HG03159 (cell line): ENCODE measurements at regions not wholly inside any gene's neighbourhood (a gene's known extent, or its start where the extent isn't known, plus 50 kb on each side); places are given as distances from the start of the nearest gene placed in this dataset.
A peak's percentile ranks its signal among the peaks of the same experiment; 100 is the strongest.
"Not testable (repeated sequence)": the region's sequence is repeated elsewhere in the genome, so short reads cannot be mapped to it uniquely, and the experiment has no call there.

Experiments
- ATAC-seq: cut with Tn5 transposase; IDR thresholded peaks from one replicate; pipeline ENCODE4 v1.9.1; 2021; ENCODE audit warnings: mild to moderate bottlenecking, moderate library complexity; ENCODE audit not compliant: unreplicated experiment

GRCh38 chrX:65831268-65831667 lies 163.8 kb downstream of the MSN start:
- no peak for ATAC-seq

GRCh38 chrX:65828599-65828998 lies 161.1 kb downstream of the MSN start:
- no peak for ATAC-seq

- ATAC-seq = not testable (repeated sequence)
Observed at GRCh38 chrX:65825226-65825625, 157.8 kb downstream of the MSN start.

GRCh38 chrX:65821721-65822496 lies 154.5 kb downstream of the MSN start:
- ATAC-seq = peak; percentile 68

DNA sequence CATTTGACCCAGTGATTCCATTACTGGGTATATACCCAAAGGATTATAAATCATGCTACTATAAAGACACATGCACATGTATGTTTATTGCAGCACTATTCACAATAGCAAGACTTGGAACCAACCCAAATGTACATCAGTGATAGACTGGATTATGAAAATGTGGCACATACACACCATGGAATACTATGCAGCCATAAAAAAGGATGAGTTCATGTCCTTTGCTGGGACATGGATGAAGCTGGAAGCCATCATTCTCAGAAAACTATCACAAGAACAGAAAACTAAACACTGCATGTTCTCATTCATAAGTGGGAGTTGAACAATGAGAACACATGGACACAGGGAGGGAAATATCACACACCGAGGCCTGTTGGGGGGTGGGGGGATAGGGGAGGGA lies 152.5 kb downstream of the MSN start:
- not testable (repeated sequence) for ATAC-seq

DNA sequence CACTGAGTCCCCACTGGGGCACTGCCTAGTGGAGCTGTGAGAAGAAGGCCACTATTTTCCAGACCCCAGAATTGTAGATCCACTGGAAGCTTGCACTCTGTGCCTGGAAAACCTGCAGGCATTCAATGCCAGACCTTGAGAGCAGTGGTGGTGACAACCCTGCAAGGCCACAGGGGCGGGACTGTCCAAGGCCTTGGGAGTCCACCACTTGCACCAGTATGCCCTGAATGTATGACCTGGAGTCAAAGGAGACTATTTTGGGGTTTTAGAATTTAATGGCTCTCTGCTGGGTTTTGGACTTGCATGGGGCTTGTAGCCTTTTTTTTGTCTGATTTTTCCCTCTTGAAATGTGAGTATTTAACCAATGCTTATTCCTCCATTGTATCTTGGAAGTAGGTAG lies 145.8 kb downstream of the MSN start:
- no peak for ATAC-seq

DNA sequence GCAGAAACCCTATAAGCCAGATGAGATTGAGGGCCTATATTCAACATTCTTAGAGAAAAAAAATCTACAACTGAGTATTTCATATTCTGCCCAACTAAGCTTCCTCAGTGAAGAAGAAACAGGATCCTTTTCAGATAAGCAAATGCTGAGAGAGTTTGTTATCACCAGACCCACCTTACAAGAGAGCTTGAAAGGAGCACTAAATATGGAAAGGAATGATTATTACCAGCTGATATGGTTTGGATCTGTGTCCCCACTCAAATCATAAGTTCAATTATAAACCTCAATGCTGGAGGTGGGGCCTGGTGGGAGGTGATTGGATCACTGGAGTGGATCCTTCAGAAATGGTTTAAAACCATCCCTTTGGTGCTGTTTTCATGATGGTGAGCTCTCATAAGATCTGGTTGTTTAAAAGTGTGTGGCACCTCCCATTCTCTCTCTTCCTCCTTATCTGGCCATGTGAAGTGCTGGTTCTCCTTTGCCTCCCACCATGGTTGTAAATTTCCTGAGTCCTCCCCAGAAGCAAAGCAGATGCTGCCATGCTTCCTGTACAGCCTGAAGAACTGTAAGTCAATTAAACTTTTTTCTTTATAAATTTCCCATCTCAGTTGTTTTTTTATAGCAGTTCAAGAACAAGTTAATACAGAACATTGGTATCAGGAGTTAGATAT lies 144.2 kb downstream of the MSN start:
- ATAC-seq = no peak
